Prostate gland (tissue), 2 donors: ENCODE measurements at regions not wholly inside any gene's neighbourhood (a gene's known extent, or its start where the extent isn't known, plus 50 kb on each side); places are given as distances from the start of the nearest gene placed in this dataset.

Source experiments
- DNase-seq: peaks from one replicate; pipeline ENCODE4 v3.0.0-alpha.2; 2019; ENCODE audit warnings: low spot score
- H3K27ac ChIP-seq, 2 donors: fragments of 200-600 bp; sonication (generic); 2 replicates each; pipeline ENCODE4 v1.5.1; 2017 to 2019
- H3K27me3 ChIP-seq: fragments of 200-600 bp; sonication (generic); replicated peaks from 2 replicates; pipeline ENCODE4 v1.5.1; 2019; ENCODE audit not compliant: insufficient read depth
- H3K36me3 ChIP-seq, 2 donors: fragments of 200-600 bp; sonication (generic); 1 replicate in 1 of 2; 2 replicates in 1 of 2; pipeline versions ENCODE4 v1.5.1 to v1.8.1; 2017 to 2019
- H3K4me1 ChIP-seq: fragments of 200-600 bp; sonication (generic); replicated peaks from 2 replicates; pipeline ENCODE4 v1.5.1; 2019
- H3K4me3 ChIP-seq, 2 donors: fragments of 200-600 bp; sonication (generic); 2 replicates each; pipeline ENCODE4 v1.5.1; 2017 to 2019
- H3K9me3 ChIP-seq: fragments of 200-600 bp; sonication (generic); 2 replicates; pipeline ENCODE4 v1.5.1; 2017
- CTCF ChIP-seq, 4 experiments: fragments of 200-600 bp in 2 of 4; fragments of 450-650 bp in 2 of 4; sonication (generic) in 2 of 4; IDR thresholded peaks; 1 replicate in 3 of 4; 2 replicates in 1 of 4; pipeline ENCODE4 v1.5.1; 2016 to 2019; ENCODE audit warnings: antibody characterized with exemption in 4 of 4, mild to moderate bottlenecking in 2 of 4, moderate library complexity in 2 of 4
- POLR2A ChIP-seq: fragments of 450-650 bp; IDR thresholded peaks from one replicate; pipeline ENCODE4 v1.6.1; 2016; ENCODE audit warnings: antibody characterized with exemption, mild to moderate bottlenecking
- POLR2AphosphoS5 ChIP-seq: sonication (generic); formaldehyde crosslinking; IDR thresholded peaks from one replicate; pipeline ENCODE4 v1.6.1; 2017; ENCODE audit warnings: antibody characterized with exemption
- WGBS: methylation state at CpG from one replicate; pipeline ENCODE4 v1.1.5; 2018; 5-methylcytosine and 5-hydroxymethylcytosine counted together
- intact Hi-C: fragments of 100-400 bp; cut with DNase I; formaldehyde crosslinking; loops from one replicate; pipeline ENCODE4 v1.14.2; 2022

- TF ChIP-seq POLR2AphosphoS5 (peak; percentile 58), CTCF (IDR thresholded peaks at IDR 0.05) (peak; percentile 22 to 67 (median 65)), POLR2A (no peak)
- WGBS: 3% methylated on average over 25 of the region's 25 CpGs
- H3K36me3 ChIP-seq: no peaks in the 10 kb centered on the region
- intact Hi-C loops: loop anchor here (5.0 to 10.0 kb wide), 4 partner anchors 334 to 1021 kb away; partner anchors contain the start of gene HOXD8
- peak overlapping the region in 1 of 2 donors; percentile 17 for H3K27ac ChIP-seq
- H3K4me3 ChIP-seq: peak overlapping the region in 1 of 2 donors; percentile 6
- DNase-seq: peak; percentile 73
- H3K27me3 ChIP-seq: peaks cover 6% of the 10 kb centered on the region
- H3K4me1 ChIP-seq: no peaks in the 10 kb centered on the region
- H3K9me3 ChIP-seq: no peaks in the 10 kb centered on the region
Measured at GRCh38 chr2:177148477-177149154, 64.0 kb upstream of the HNRNPA3 start.

GRCh38 chr2:177149155-177149503 lies 63.5 kb upstream of the HNRNPA3 start:
- no peaks in the 10 kb centered on the region for H3K9me3 ChIP-seq
- no peak for TF ChIP-seq POLR2A
- no peak for TF ChIP-seq CTCF (IDR thresholded peaks at IDR 0.05)
- no peak for TF ChIP-seq POLR2AphosphoS5
- no peak overlapping the region for H3K27ac ChIP-seq
- no peaks in the 10 kb centered on the region for H3K36me3 ChIP-seq
- no peak overlapping the region for H3K4me3 ChIP-seq
- 10% methylated on average over 1 of the region's 1 CpG for WGBS
- no peaks in the 10 kb centered on the region for H3K4me1 ChIP-seq
- intact Hi-C loops: loop anchor here (5.0 to 10.0 kb wide), 4 partner anchors 334 to 1022 kb away; partner anchors contain the start of gene HOXD8
- no peak for DNase-seq
- peaks cover 6% of the 10 kb centered on the region for H3K27me3 ChIP-seq

GRCh38 chr2:177153805-177154204 lies 58.8 kb upstream of the HNRNPA3 start:
- no peak for TF ChIP-seq POLR2AphosphoS5
- no peak for TF ChIP-seq CTCF (IDR thresholded peaks at IDR 0.05)
- H3K27me3 ChIP-seq: no peaks in the 10 kb centered on the region
- H3K4me3 ChIP-seq: no peak overlapping the region
- no peaks in the 10 kb centered on the region for H3K4me1 ChIP-seq
- intact Hi-C loops: no loop called here
- DNase-seq: no peak
- no peaks in the 10 kb centered on the region for H3K36me3 ChIP-seq
- no peak overlapping the region for H3K27ac ChIP-seq
- H3K9me3 ChIP-seq: no peaks in the 10 kb centered on the region

- Histone ChIP-seq H3K27ac (no peak overlapping the region), H3K4me3 (no peak overlapping the region), H3K4me1 (no peaks in the 10 kb centered on the region), H3K9me3 (no peaks in the 10 kb centered on the region), H3K36me3 (no peaks in the 10 kb centered on the region), H3K27me3 (no peaks in the 10 kb centered on the region)
- intact Hi-C loops: no loop called here
- DNase-seq: no peak
- 100% methylated on average over 1 of the region's 1 CpG for WGBS
- TF ChIP-seq POLR2A (no peak), CTCF (IDR thresholded peaks at IDR 0.05) (no peak), POLR2AphosphoS5 (no peak)
Measured at GRCh38 chr2:177154809-177155208, 57.8 kb upstream of the HNRNPA3 start.

- no peaks in the 10 kb centered on the region for H3K36me3 ChIP-seq
- DNase-seq: no peak
- intact Hi-C loops: no loop called here
- H3K27ac ChIP-seq: no peak overlapping the region
- H3K27me3 ChIP-seq: no peaks in the 10 kb centered on the region
- WGBS: 100% methylated on average over 1 of the region's 1 CpG
- H3K4me1 ChIP-seq: no peaks in the 10 kb centered on the region
- no peak for TF ChIP-seq CTCF (IDR thresholded peaks at IDR 0.05)
- TF ChIP-seq POLR2A: no peak
- TF ChIP-seq POLR2AphosphoS5: no peak
- H3K9me3 ChIP-seq: no peaks in the 10 kb centered on the region
- no peak overlapping the region for H3K4me3 ChIP-seq
Measured at GRCh38 chr2:177155631-177156030, 57.0 kb upstream of the HNRNPA3 start.
